HUES64 (cell line): ENCODE measurements at regions not wholly inside any gene's neighbourhood (a gene's known extent, or its start where the extent isn't known, plus 50 kb on each side); places are given as distances from the start of the nearest gene placed in this dataset.

Experiments
- H3K27ac ChIP-seq: 2 replicates; pipeline ENCODE4 v1.7.0; 2013; ENCODE audit warnings: low read depth, low read length, inconsistent platforms
- H3K27me3 ChIP-seq: 2 replicates; pipeline ENCODE4 v1.6.1; 2013; ENCODE audit warnings: mild to moderate bottlenecking, low read length; ENCODE audit not compliant: insufficient read depth
- H3K36me3 ChIP-seq: 2 replicates; pipeline ENCODE4 v1.6.1; 2013; ENCODE audit warnings: mild to moderate bottlenecking, low read length; ENCODE audit not compliant: insufficient read depth
- H3K4me1 ChIP-seq: 2 replicates; pipeline ENCODE4 v1.6.1; 2013; ENCODE audit warnings: mild to moderate bottlenecking, low read length, moderate library complexity; ENCODE audit not compliant: insufficient read depth
- H3K4me3 ChIP-seq: 2 replicates; pipeline ENCODE4 v1.5.1; 2013; ENCODE audit warnings: mild to moderate bottlenecking, low read length, moderate library complexity
- H3K9ac ChIP-seq: 2 replicates; pipeline ENCODE4 v1.6.1; 2013; ENCODE audit warnings: mild to moderate bottlenecking, low read depth, low read length
- H3K9me3 ChIP-seq: 2 replicates; pipeline ENCODE4 v1.6.1; 2013; ENCODE audit warnings: low read depth, low read length; ENCODE audit not compliant: insufficient read depth
- whole genome bisulfite sequencing: fragments of 150-250, 120-280 bp; methylation state at CpG from one replicate; pipeline ENCODE4 v1.1.7; 2013; ENCODE audit warnings: missing lambda C conversion rate; 5-methylcytosine and 5-hydroxymethylcytosine counted together

- Histone ChIP-seq H3K27ac (no peak overlapping the region), H3K4me3 (no peak overlapping the region), H3K27me3 (no peaks in the 10 kb centered on the region), H3K4me1 (peaks cover 22% of the 10 kb centered on the region), H3K36me3 (no peaks in the 10 kb centered on the region), H3K9me3 (no peaks in the 10 kb centered on the region), H3K9ac (no peak overlapping the region)
- WGBS = 79% methylated on average over 4 of the region's 4 CpGs
Observed at GRCh38 chr2:20556756-20557155, 94.1 kb downstream of the HS1BP3 start.

DNA sequence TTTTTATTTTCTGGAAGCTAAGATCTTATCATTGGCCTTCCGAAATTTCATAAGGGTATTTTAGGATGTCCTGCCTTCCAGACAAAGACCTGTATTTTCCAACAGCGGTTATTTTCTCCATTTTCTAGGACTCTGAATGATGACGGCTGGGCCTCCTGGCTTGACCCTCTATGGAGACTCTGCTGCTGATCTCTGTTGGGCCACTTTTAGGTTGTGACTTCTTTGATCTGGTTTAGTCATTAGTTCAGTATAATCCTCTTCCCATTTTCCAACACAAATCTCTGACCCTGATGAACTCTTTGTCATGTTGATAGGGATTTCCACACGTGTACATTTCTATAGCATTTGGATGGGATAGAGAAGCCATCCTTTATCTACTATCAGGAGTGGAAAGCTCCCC lies 93.7 kb downstream of the HS1BP3 start:
- H3K9me3 ChIP-seq = no peaks in the 10 kb centered on the region
- no peak overlapping the region for H3K4me3 ChIP-seq
- no peak overlapping the region for H3K9ac ChIP-seq
- no peak overlapping the region; the same call in 1 of the 2 replicates for H3K27ac ChIP-seq
- no peaks in the 10 kb centered on the region for H3K27me3 ChIP-seq
- H3K36me3 ChIP-seq = no peaks in the 10 kb centered on the region
- WGBS = 85% methylated on average over 3 of the region's 4 CpGs
- peaks cover 25% of the 10 kb centered on the region for H3K4me1 ChIP-seq

- Histone ChIP-seq H3K36me3 (no peaks in the 10 kb centered on the region), H3K9ac (no peak overlapping the region), H3K4me3 (no peak overlapping the region), H3K27me3 (no peaks in the 10 kb centered on the region), H3K4me1 (peaks cover 25% of the 10 kb centered on the region), H3K27ac (no peak overlapping the region; the same call in 1 of the 2 replicates), H3K9me3 (no peaks in the 10 kb centered on the region)
- WGBS = 69% methylated on average over 3 of the region's 3 CpGs
Observed at GRCh38 chr2:20557635-20558034, 93.3 kb downstream of the HS1BP3 start.

DNA sequence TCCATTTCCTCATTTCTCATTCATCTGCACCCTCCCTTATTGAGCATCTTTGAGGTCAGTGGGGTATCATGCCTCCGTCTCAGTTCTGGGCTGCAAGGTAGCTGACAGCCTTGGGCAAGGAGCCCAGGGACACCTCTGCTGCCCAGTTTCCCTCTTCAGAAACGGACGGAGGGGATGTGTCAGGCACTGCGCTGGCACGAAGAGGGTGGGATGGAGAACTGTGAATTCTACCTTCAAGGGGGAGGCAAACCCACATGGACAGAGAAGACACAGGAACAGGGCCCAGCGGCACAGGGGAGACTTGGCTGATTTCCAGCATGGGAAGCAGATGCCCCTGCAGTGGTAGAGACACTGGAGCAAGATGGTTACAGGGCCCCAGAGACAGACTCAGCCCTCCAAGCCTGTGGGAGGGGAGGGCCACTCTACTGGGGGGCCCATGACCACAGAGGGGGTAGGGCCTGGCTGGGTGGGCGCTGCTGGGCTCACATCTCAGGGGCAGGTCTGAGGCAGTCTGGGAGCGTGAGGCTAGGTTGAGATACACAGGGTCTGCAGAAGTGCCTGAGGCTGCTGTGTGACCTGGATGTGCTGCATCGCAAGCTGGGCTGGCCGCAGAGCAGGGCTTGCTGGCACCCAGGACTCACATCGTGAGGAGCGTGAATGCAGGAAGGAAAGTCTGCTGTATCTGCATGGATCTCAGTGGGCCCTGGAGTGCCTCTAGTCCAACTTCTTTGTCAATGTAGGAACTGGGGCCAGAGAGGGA lies 92.3 kb downstream of the HS1BP3 start:
- Histone ChIP-seq H3K9ac (no peak overlapping the region), H3K27ac (no peak overlapping the region), H3K4me1 (peaks cover 27% of the 10 kb centered on the region), H3K27me3 (no peaks in the 10 kb centered on the region; the same call in 1 of the 2 replicates), H3K4me3 (no peak overlapping the region), H3K36me3 (no peaks in the 10 kb centered on the region), H3K9me3 (no peaks in the 10 kb centered on the region)
- 93% methylated on average over 12 of the region's 12 CpGs for WGBS

- Histone ChIP-seq H3K27ac (no peak overlapping the region), H3K27me3 (no peaks in the 10 kb centered on the region; the same call in 1 of the 2 replicates), H3K9me3 (no peaks in the 10 kb centered on the region), H3K9ac (no peak overlapping the region), H3K36me3 (no peaks in the 10 kb centered on the region), H3K4me1 (peaks cover 27% of the 10 kb centered on the region), H3K4me3 (no peak overlapping the region)
- WGBS = 95% methylated on average over 3 of the region's 3 CpGs
Observed at GRCh38 chr2:20559277-20559676, 91.6 kb downstream of the HS1BP3 start.

DNA sequence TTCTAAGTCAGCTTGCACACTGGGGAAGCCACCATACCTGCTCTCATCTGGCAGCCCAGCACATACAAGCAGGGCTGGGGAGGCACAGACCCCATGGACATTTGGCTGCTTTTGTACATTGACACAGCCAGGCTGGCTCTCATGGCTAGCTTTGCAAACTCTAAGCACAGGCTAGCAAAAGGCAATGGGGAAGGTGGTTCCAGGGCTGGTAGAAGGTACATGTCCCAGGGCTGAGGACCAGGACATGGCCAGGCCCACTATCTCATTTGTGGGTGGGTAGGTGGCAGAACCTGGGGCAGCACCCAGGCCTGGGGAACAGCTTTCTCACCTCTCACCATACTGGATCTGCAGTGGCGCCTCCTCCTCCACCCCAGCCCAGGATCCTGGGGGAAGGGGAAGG lies 90.9 kb downstream of the HS1BP3 start:
- Histone ChIP-seq H3K4me3 (no peak overlapping the region), H3K27ac (no peak overlapping the region), H3K4me1 (peaks cover 27% of the 10 kb centered on the region), H3K27me3 (no peaks in the 10 kb centered on the region; the same call in 1 of the 2 replicates), H3K9ac (no peak overlapping the region), H3K36me3 (no peaks in the 10 kb centered on the region), H3K9me3 (no peaks in the 10 kb centered on the region)
- whole genome bisulfite sequencing = no CpG with 5 or more reads among the region's 1 CpG

GRCh38 chr2:20560891-20561636 lies 89.8 kb downstream of the HS1BP3 start:
- WGBS = 76% methylated on average over 4 of the region's 5 CpGs
- Histone ChIP-seq H3K9me3 (no peaks in the 10 kb centered on the region), H3K27ac (no peak overlapping the region), H3K27me3 (no peaks in the 10 kb centered on the region; the same call in 1 of the 2 replicates), H3K4me3 (no peak overlapping the region), H3K4me1 (peaks cover 27% of the 10 kb centered on the region), H3K9ac (no peak overlapping the region), H3K36me3 (no peaks in the 10 kb centered on the region)

DNA sequence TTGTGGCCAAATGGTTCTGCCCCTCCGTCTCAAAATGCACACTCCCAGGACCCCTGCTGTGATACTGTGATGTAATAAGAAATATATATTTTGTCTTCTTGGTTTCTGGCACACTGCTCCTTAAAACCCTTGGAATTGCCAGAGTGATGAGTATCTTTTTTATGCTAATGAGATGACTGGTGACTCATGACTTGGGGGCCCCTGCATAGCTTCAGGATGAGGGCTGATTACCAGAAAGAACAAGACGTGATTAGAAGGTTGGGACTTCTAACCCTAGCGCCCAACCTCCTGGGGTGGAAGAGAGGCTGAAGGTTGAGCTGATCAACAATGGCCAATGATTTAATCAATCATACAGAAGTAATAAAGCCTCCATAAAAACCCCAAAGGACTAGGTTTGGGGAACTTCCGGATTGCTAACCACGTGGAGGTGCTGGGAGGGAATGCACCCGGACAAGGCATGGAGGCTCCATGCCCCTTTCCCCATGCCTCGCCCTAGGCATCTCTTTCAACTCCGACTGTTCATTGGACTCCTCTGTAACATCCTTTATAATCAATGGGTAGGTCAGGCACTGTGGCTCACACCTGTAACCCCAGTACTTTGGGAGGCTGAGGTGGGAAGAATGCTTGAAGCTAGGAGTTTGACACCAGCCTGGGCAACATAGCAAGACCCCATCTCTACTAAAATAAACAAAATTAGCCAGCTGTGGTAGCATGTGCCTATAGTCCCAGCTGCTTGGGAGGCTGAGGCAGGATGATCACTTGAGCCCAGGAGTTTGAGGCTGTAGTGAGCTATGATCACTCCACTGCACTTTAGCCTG lies 89.1 kb downstream of the HS1BP3 start:
- Histone ChIP-seq H3K27me3 (no peaks in the 10 kb centered on the region; the same call in 1 of the 2 replicates), H3K4me1 (peaks cover 23% of the 10 kb centered on the region), H3K36me3 (no peaks in the 10 kb centered on the region), H3K9ac (no peak overlapping the region), H3K4me3 (no peak overlapping the region), H3K27ac (no peak overlapping the region), H3K9me3 (no peaks in the 10 kb centered on the region)
- WGBS = 81% methylated on average over 8 of the region's 8 CpGs

DNA sequence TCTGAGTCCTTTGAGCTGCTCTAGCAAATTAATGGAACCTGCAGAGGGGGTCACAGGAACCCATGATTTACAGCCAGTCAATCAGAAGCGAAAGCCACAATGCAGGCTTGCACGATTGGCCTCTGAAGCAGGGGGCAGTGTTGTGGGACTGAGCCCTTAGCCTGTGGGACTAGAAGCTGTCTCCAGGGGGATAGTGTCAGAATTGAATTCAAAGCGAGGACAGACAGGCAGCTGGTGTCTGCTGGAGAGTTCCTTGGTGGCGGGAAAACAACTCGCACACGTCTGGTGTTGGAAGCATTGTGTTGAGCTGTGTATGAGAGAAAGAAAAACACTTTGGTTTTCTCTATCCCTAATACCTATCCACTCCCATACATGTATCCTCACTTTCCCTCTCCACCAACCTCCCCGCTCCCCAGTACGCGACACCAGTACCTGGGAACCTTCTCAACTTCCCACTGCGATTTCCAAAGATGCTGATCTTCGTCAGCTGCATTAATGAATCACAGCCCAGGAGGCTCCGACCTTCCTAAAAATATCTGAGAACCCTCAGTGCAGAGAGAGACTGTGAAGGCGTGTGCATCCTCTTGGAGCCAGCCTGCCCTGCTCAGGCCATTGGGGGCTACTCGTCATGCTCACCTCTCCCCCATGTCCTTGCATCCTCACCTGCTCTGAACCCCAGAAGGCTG lies 88.2 kb downstream of the HS1BP3 start:
- 69% methylated on average over 14 of the region's 14 CpGs for WGBS
- Histone ChIP-seq H3K9me3 (no peaks in the 10 kb centered on the region), H3K4me1 (peaks cover 21% of the 10 kb centered on the region), H3K4me3 (no peak overlapping the region), H3K9ac (no peak overlapping the region), H3K27me3 (no peaks in the 10 kb centered on the region; the same call in 1 of the 2 replicates), H3K36me3 (no peaks in the 10 kb centered on the region), H3K27ac (no peak overlapping the region)

- no peak overlapping the region for H3K9ac ChIP-seq
- H3K9me3 ChIP-seq = no peaks in the 10 kb centered on the region
- peaks cover 24% of the 10 kb centered on the region for H3K4me1 ChIP-seq
- H3K27me3 ChIP-seq = no peaks in the 10 kb centered on the region; the same call in 1 of the 2 replicates
- H3K36me3 ChIP-seq = no peaks in the 10 kb centered on the region
- no peak overlapping the region for H3K4me3 ChIP-seq
- no peak overlapping the region for H3K27ac ChIP-seq
- 93% methylated on average over 3 of the region's 3 CpGs for WGBS
Observed at GRCh38 chr2:20563251-20563650, 87.6 kb downstream of the HS1BP3 start.
